IPS-NIHi11 (cell line): ENCODE measurements at regions not wholly inside any gene's neighbourhood (a gene's known extent, or its start where the extent isn't known, plus 50 kb on each side); places are given as distances from the start of the nearest gene placed in this dataset.

Source experiments
- DNase-seq: peaks from one replicate; pipeline ENCODE4 v3.0.0; 2012; ENCODE audit warnings: mixed read lengths, low spot score

DNA sequence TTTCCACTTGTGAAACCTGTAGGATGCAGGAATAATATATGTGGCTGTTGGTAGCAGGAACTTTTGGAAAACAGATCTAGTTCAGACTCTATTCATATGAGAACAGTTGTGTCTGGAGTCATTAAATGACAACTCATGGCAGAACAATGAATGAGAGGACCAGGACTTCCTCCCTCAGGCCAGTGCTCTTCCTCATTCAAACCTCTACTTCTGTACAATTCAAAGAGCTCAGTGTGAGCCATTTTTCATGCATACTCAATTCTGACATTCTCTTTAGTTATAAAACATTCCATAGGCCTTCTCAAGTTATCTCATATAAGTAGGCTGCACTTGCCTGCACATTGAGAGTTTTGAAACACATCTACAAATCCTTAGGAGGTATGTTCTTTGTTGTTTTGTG, 1526.6 kb upstream of the FLRT2 start:
- DNase-seq: no peak

DNA sequence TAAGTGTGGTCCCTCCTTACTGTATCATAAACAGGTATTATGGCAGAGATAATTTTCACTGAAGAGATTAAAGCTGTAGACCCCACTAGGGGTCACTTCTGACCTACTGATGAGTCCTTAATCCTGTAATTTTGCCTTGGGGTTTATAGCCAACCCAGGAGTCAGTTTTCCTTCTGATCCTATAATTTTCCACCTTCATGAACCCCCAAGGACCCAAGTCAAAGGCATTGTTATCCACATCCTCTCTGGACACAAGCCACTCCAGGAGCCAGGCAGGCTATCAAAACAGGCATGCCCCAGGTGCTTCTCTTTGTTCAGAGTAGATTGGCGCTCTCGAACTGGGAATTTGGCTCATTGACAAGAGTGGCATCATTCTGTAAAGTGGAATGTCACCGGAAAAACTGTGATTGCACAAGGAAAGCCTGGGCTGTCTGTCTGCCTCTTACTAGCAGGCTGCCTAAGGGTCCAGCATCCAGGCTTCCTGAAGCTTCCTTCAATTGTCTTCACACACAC, 1523.2 kb upstream of the FLRT2 start:
- peak; percentile 19 for DNase-seq

GRCh38 chr14:84013424-84013823, 1516.5 kb upstream of the FLRT2 start:
- DNase-seq: no peak

DNA sequence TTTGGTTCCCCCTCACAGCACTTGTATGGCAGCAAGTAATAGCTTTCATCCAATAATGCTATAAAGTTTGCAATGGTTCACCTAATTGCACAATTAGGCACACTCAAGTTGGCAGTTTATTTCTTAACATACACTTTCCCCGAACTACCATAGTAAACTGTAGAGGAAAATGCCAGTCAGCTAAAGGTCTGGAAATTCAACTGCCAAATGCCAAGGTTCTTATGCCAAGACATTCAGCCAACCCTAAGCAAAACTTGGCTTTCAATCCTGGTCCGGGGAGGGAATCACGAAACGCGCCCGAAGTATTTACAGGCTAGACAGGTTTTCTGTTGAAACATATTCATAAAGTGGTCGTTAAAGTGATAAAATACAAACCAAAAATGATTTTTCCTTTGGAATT, 1512.4 kb upstream of the FLRT2 start:
- DNase-seq: no peak

DNA sequence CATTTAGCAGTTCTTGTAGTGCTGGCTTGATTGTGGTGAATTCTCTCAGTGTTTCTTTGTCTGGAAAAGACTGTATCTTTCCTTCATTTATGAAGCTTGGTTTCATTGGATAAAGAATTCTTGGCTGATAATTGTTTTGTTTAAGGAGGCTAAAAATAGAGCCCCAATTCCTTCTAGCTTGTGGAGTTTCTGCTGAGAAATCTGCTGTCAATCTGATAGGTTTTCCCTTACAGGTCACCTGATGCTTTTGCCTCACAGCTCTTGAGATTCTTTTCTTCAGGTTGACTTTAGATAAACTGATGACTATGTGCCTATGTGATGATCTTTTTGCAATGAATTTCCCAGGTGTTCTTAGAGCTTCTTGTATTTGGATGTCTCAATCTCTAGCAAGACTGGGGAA, 1508.5 kb upstream of the FLRT2 start:
- DNase-seq: no peak

DNA sequence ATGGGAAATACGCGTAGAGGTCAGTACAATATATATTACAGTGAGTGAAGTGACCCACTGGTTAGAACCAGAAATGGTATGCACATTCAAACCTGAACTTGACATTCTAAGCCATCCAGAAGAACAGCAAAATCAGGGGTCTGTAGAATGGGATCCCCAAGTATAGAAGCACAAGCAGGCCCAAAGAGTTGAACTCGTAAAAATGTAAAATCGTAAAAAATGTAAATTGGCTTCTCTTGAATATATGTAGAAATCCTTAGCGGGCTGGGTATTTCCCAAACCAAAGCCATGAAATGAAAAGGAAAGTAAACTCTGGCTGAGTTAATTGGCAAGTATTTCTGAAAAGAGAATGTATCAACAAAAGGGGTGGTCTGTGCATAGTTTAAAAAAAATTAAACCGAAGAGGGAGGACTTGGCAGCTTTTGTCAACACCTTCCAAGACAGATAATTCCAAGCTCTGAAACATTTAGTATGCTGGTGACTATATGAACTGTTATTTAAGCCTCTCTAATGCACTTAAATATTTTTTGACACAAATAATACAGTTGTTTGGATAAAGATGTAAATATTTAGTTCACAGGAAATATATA, 1505.6 kb upstream of the FLRT2 start:
- DNase-seq: no peak

DNA sequence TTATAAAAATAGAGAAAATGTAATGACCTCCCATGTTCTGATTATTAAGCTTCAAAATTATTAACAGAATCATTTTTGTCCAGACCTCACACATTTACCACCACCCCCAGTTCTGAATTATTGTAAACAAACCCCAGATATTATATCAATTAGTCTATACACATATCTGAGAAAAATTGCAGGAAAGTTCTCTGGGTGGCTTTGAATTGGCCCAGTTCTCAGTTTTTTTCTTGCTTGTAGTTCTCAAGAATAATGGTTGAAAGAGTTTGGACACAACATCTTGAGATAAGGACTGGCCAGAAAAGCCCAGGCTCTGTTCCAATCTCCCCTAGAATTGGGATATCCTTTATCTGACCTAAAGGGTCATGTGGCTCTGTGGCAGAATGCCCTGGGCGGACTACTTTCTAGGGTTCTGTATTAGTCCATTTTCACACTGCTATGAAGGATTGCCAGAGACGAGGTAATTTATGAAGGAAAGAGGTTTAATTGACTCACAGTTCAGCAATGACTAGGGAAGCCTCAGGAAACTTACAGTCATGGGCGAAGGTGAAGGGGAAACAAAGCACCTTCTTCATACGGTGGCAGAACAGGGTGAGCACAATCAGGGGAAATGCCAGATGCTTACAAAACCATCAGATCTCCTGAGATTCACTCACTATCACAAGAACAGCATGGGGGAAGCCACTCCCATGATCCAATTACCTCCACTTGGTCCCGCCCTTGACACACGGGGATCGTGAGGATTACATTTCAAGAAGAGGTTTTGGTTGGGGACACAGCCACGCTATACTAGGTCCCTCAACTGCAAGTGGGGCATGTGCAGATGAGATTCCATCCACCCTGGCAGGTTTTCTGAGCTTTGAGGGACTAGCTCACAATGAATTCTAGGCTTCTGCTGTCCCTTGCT, 1504.6 kb upstream of the FLRT2 start:
- peak; percentile 22 for DNase-seq

DNA sequence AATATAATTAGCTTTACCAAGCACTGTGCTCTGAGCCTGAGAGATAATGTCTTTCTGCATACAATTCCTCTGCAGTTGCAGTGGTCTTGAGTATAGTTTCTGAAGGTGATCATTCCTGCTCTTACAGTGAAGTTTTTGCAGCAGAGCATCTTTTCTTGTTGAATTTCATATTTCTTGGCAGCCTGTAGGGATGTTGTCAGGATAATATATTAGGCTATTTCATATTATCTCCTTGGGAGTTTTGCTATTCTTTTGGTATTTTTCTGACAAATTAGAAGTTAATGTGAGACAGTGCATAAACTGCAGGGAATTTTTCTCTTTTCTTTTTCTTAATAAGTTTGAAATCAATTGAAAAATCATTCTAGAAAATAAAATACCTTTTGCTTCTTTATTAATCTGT, 1502.6 kb upstream of the FLRT2 start:
- no peak for DNase-seq

DNA sequence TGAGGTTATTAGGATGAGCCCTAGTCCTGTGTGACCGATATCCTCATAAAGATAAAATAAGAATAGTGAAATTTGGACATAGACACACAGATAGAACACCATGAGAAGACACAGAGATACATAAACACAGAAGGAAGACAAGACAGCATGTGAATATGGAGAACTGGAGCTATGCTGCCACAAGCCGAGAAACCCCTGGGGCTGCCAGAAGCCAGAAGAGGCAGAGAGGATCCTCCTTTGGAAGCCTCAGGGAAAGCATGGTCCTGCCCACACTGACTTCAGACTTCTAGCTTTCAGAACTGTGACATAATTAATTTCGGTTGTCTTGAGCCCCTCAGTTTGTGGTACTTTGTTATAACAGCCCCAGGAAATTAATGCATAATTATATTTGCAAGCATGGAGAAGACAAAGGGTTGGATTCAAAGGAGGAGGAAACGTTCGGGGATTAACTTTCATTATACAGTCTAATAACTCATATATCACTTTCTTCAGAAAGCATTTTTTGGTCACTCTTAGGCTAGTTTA, 1501.8 kb upstream of the FLRT2 start:
- no peak for DNase-seq

GRCh38 chr14:84029246-84029645, 1500.7 kb upstream of the FLRT2 start:
- no peak for DNase-seq

GRCh38 chr14:84029720-84030119, 1500.2 kb upstream of the FLRT2 start:
- DNase-seq: no peak

GRCh38 chr14:84036840-84037239, 1493.1 kb upstream of the FLRT2 start:
- DNase-seq: no peak

- DNase-seq: no peak
These were observed 1492.4 kb upstream of the FLRT2 start for GRCh38 chr14:84037593-84037992.

GRCh38 chr14:84040101-84040500, 1489.8 kb upstream of the FLRT2 start:
- DNase-seq: no peak

DNA sequence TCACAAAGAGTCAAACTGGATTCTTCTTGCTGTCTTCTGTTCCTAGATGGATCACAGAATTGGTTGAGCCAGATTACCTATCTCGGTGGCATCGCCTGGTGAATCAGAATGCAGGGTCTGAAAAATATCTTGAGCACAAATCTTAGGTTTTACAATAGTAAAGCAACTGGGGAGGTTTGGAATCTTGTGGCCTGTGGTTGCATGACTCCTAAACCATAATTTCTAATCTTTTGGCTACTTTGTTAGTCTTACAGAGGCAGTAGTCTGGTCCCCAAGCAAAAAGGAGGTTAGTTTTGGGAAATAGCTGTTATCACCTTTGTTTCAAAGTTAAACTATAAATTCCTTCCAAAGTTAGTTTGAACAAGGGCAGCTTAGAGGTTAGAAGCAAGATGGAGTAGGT, 1488.5 kb upstream of the FLRT2 start:
- no peak for DNase-seq

DNA sequence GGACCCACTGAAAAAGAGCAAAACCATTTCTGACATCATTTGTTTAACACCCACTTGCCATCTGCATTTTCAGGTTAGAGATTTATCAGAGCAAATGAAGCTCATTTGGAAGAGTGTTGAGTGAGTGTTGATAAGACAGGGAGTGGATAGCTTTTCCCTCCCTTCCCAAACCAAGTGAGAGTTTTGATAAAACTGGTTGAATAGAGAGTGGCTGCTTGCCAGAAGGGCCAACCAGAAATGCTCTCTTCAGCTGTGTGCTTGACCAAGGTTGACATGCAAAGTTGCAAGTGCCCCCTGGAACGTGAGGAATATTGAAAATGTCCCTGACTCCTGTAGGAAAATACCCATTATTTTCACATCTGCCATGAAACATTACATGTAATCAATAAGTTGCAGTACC, 1487.0 kb upstream of the FLRT2 start:
- DNase-seq: no peak

DNA sequence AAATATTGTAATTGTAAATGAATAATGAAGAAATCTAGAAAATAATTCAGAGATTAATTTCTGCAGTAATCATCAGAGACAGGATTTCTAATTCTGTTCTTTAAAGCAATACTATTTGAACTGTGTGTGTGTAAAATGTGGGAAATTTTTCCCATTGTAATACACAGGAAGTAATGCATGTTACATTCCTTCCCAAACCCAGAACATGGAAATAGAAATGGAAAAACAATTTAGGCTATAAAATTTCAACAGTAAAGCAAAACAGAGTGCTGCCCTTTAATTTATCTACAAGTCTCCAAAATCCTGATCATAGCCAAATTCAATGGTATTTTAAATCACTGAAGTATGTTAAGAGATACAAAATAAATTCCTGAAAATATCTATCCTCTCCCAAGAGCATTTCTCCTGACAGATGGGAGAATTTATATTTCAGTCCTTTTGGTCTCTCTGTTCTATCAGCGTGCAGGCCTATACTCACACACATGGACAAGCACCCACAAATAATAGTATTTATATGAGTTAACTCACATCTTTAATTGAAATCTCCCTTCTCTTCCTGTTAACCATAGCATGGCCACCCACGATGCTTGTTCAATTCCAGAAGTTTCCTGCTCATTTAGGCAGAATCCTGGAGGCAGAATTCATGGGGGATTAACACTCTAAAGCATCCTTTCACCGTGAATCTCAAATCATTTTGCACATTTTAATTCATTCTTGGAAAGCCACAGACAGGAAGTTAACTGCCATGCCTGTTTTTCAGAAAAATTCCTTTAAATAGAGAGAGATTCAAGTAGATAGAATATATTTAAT, 1465.4 kb upstream of the FLRT2 start:
- no peak for DNase-seq

- no peak for DNase-seq
These were observed 1464.1 kb upstream of the FLRT2 start for GRCh38 chr14:84065811-84066210.

DNA sequence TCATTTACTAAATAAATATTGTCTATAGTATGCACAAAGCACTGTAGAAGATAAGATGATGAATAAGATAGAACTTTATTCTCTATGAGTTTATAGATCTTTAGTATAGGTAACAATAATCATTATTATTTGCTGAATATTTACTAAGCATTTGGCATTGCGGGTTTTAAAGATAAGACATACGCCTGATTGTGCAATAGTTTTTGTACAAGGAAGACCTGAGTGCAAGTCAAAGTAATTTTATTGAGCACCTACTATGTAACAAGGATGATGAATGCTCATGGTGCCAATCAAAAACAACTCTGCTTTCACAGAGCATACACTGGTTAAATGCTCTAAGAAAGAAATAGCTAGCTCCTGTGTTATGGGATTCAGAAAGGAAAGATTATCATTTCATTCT, 1461.7 kb upstream of the FLRT2 start:
- no peak for DNase-seq

DNA sequence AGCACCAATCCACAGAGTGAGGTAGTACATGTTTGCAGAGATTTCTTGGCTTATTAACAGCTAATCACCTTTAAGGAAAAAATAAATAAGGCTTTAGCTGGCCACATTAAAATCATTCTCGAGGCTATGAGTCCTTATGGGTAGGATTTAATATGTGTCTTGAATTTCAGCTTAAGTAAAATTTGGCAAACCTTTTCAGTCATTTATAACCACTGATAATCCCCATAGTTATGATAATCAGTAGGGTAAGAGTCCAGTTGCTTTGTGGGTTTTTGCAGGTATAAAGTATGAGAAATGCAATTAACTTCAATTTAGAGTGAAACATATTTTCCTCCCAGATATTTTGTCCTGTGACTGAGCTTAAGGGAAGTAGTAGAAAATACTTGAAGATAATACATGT, 1458.9 kb upstream of the FLRT2 start:
- no peak for DNase-seq

DNA sequence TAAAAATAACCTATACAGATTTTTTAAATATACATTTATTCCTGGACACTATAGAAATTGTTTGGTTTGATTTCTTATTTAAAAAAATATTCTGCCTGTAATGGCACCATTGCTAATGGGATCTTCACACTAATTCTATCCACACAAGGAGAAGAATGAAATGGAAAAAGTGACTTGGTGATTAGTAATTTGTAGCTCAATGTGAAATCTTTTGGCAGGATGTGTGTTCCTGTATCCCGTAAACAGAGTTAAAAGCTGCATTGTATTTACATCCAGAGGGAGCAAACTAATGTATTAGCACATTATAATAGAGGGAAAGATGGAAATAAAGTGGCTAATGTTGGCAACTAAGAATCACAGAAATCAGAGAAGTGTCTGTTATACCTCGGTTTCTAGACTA, 1455.3 kb upstream of the FLRT2 start:
- DNase-seq: no peak

GRCh38 chr14:84080944-84081343, 1449.0 kb upstream of the FLRT2 start:
- no peak for DNase-seq
